Astrocyte (in vitro differentiated cells and primary cell): ENCODE measurements at regions not wholly inside any gene's neighbourhood (a gene's known extent, or its start where the extent isn't known, plus 50 kb on each side); places are given as distances from the start of the nearest gene placed in this dataset.

ENCODE experiments used
- EZH2 ChIP-seq: IDR thresholded peaks from 2 replicates; pipeline ENCODE4 v1.6.1; 2012; ENCODE audit warnings: mild to moderate bottlenecking, low read length, inconsistent platforms; ENCODE audit not compliant: insufficient read depth
- TF ChIP-seq, protein P1 (sequence below): IDR thresholded peaks from 2 replicates; pipeline ENCODE4 v1.5.1; 2011; ENCODE audit warnings: low read depth, mild to moderate bottlenecking, inconsistent platforms, low read length, moderate library complexity; ENCODE audit not compliant: insufficient read depth

- TF ChIP-seq, protein P1, sequence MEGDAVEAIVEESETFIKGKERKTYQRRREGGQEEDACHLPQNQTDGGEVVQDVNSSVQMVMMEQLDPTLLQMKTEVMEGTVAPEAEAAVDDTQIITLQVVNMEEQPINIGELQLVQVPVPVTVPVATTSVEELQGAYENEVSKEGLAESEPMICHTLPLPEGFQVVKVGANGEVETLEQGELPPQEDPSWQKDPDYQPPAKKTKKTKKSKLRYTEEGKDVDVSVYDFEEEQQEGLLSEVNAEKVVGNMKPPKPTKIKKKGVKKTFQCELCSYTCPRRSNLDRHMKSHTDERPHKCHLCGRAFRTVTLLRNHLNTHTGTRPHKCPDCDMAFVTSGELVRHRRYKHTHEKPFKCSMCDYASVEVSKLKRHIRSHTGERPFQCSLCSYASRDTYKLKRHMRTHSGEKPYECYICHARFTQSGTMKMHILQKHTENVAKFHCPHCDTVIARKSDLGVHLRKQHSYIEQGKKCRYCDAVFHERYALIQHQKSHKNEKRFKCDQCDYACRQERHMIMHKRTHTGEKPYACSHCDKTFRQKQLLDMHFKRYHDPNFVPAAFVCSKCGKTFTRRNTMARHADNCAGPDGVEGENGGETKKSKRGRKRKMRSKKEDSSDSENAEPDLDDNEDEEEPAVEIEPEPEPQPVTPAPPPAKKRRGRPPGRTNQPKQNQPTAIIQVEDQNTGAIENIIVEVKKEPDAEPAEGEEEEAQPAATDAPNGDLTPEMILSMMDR, result no peak
- no peak for TF ChIP-seq EZH2
Observed at GRCh38 chr3:189573004-189573403, 58.2 kb upstream of the TP63 start.
